Cardiac fibroblast (primary cell): ENCODE measurements at regions not wholly inside any gene's neighbourhood (a gene's known extent, or its start where the extent isn't known, plus 50 kb on each side); places are given as distances from the start of the nearest gene placed in this dataset.
"Not testable (repeated sequence)": the region's sequence is repeated elsewhere in the genome, so short reads cannot be mapped to it uniquely, and the experiment has no call there.

Source experiments
- DNase-seq, 2 donors: peaks; one replicate each; pipeline versions ENCODE4 v3.0.0 to v3.0.0-alpha.2; 2010; ENCODE audit warnings: low read depth in 2 of 2
- H3K4me3 ChIP-seq, 2 donors: replicated peaks in 1 of 2; 1 replicate in 1 of 2; 2 replicates in 1 of 2; pipeline ENCODE4 v1.5.1; 2011; ENCODE audit warnings: low read depth in 2 of 2, low read length in 2 of 2, mild to moderate bottlenecking in 2 of 2, moderate library complexity in 1 of 2
- TF ChIP-seq, protein P1 (sequence below): IDR thresholded peaks from one replicate; pipeline ENCODE4 v1.5.1; 2011; ENCODE audit warnings: low read depth, mild to moderate bottlenecking, low read length, inconsistent platforms

- DNase-seq, H3K4me3 ChIP-seq: not testable (repeated sequence)
Observed at GRCh38 chr10:38315090-38315805, 221.1 kb downstream of the ZNF37A start.

DNA sequence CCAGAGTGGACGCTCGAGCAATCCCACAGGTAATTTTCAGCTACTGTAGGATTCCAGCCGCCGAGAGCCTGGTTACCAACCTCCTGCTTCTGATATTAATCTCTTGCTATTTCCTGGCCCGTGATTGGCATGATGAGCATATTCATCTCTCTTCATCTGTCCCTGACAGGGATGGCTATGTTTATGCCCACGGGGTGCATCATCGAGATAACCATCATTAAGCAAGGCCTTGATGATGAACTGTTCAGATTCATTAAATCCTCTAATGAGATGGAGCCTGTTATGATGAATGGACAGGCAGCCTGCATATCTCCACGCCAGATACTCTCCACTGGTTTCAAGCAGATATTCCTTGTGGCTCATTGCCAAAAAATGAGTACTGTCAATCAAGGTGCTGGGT lies 227.3 kb downstream of the ZNF37A start:
- H3K4me3 ChIP-seq, DNase-seq: not testable (repeated sequence)

- DNase-seq, H3K4me3 ChIP-seq: not testable (repeated sequence)
Observed at GRCh38 chr10:38330306-38330705, 236.2 kb downstream of the ZNF37A start.

GRCh38 chr10:38331106-38331505 lies 237.0 kb downstream of the ZNF37A start:
- not testable (repeated sequence) for DNase-seq, H3K4me3 ChIP-seq

DNA sequence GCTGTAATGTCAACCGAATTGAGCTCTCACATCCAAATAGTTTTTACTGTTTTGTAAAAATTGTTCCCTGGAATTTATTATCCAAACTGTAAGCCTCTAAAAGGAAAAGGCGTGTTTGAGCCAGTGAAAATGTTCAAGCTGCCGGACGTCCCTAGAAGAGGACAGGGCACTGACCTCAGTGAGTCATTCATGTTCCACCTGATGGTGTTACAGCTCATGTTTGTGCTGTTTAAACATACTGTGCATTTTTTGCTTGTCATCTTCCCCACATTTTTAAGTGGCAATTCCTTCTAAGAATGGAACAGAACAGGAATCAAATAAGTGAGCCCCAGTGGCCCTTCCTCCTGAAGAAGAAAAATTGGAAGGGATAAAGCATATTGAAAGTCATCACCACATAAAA lies 239.6 kb downstream of the ZNF37A start:
- not testable (repeated sequence) for H3K4me3 ChIP-seq, DNase-seq

GRCh38 chr10:38350645-38351044 lies 256.5 kb downstream of the ZNF37A start:
- not testable (repeated sequence) for DNase-seq, H3K4me3 ChIP-seq

- not testable (repeated sequence) for DNase-seq, H3K4me3 ChIP-seq
Observed at GRCh38 chr10:38354410-38354809, 260.3 kb downstream of the ZNF37A start.

GRCh38 chr10:38355911-38356526 lies 261.9 kb downstream of the ZNF37A start:
- H3K4me3 ChIP-seq, result peak overlapping the region; percentile 59 to 61
- peak; percentile 65 to 67 for DNase-seq

- peak; percentile 1 to 3 for DNase-seq
- H3K4me3 ChIP-seq, result peak overlapping the region; percentile 59 to 61
Observed at GRCh38 chr10:38356527-38356926, 262.4 kb downstream of the ZNF37A start.

DNA sequence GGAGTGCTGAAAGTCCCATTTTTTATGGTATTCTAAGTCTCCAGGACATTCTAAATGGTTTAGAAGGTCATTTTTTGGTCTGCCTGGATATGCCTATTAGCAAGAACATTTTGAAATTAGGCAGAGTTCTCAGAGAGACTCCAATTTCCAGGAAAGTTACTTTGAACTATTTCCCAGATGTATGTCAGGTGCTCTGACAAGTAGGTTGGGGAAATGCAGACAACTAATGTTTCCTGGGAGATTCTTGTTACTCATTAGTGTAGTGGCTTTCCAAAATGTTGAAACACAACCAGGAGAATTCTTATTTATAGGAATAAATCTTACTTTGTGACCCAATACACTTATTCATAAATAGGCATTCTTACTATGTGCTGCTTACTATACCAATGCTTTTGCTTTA lies 268.4 kb downstream of the ZNF37A start:
- DNase-seq, result peak in 1 of 2 donors; percentile 0
- H3K4me3 ChIP-seq, result not testable (repeated sequence)

GRCh38 chr10:38364073-38364472 lies 269.9 kb downstream of the ZNF37A start:
- not testable (repeated sequence) for H3K4me3 ChIP-seq, DNase-seq

- H3K4me3 ChIP-seq, result not testable (repeated sequence)
- peak; percentile 65 to 73 for DNase-seq
- TF ChIP-seq, protein P1, sequence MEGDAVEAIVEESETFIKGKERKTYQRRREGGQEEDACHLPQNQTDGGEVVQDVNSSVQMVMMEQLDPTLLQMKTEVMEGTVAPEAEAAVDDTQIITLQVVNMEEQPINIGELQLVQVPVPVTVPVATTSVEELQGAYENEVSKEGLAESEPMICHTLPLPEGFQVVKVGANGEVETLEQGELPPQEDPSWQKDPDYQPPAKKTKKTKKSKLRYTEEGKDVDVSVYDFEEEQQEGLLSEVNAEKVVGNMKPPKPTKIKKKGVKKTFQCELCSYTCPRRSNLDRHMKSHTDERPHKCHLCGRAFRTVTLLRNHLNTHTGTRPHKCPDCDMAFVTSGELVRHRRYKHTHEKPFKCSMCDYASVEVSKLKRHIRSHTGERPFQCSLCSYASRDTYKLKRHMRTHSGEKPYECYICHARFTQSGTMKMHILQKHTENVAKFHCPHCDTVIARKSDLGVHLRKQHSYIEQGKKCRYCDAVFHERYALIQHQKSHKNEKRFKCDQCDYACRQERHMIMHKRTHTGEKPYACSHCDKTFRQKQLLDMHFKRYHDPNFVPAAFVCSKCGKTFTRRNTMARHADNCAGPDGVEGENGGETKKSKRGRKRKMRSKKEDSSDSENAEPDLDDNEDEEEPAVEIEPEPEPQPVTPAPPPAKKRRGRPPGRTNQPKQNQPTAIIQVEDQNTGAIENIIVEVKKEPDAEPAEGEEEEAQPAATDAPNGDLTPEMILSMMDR, result peak; percentile 44
Observed at GRCh38 chr10:38365917-38366316, 271.8 kb downstream of the ZNF37A start.

- not testable (repeated sequence) for DNase-seq, H3K4me3 ChIP-seq
Observed at GRCh38 chr10:38383800-38384199, 289.7 kb downstream of the ZNF37A start.

DNA sequence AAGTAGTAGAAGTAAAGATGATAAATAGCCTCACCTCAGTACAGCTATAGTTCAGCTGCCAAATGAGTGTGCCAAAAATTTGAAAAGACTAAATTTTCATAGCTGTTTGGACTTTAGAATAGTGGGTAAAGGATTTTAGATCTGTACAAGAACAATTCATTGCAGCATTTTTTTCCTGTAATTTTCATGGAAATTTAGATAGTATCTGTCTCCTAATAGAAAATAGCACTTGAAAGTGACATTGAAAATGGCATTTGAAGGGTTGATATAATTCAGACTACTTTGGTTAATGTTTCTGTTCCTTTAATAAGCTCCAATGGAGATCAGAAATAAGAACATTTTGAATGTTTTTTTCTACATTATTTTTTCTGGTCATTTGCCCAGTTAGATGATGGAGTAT lies 292.7 kb downstream of the ZNF37A start:
- not testable (repeated sequence) for H3K4me3 ChIP-seq, DNase-seq
